ENCODE measurements at regions not wholly inside any gene's neighbourhood (a gene's known extent, or its start where the extent isn't known, plus 50 kb on each side); places are given as distances from the start of the nearest gene placed in this dataset.

DNA sequence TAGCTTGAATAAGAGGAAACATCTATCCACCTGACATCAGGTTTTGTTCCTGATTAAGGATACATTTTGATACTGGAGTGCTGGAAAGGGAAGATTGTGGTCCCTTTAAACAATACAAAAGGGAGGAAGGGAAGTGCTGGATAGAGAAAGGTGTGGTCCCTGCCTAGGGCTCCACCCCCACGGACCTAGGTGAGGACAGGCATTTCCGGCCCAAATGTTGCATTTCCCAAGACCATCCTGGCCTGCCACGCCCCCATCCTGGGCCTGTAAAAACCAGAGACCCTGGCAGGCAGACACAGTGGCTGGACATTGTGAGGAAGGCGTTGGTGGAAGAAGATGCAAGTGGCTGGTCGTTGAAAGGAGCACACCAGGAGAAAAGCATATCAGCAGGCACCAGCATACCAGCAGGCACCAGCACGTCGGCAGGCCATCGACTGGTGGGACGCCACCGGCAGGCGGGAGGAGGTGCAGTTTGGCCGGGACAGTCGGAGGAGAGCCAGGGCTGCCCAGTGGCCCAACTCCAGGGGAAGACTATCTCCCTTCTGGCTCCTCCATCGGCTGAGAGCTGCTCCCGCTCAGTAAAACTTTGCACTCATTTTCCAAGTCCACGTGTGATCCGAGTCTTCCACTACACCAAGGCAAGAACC is 53.2 kb upstream of the AMN1 start:
- Histone ChIP-seq H3K36me3 (ENCODE audit: control insufficient read depth in 2 of 4, insufficient read depth in 4 of 4, low read length in 3 of 4) (no peaks in the 10 kb centered on the region), H3K4me2 (ENCODE audit: insufficient read depth in 1 of 2, low read depth in 2 of 2, low read length in 2 of 2) (no peak overlapping the region), H3K9me3 (ENCODE audit: insufficient read depth in 2 of 2, low read depth in 1 of 2, low read length in 1 of 2) (no peaks in the 10 kb centered on the region), H2AK5ac (ENCODE audit: low read depth, low read length) (no peak overlapping the region), H2BK20ac (ENCODE audit: low read length) (no peak overlapping the region), H3K27ac (ENCODE audit: low read depth, low read length) (no peak overlapping the region), H3K9ac (replicated peaks in 1 of 4; ENCODE audit: extremely low read depth in 1 of 4, low read depth in 3 of 4, low read length in 3 of 4) (no peak overlapping the region), H2BK5ac (ENCODE audit: low read depth, low read length) (peak overlapping the region; percentile 48; the same call in 1 of the 2 replicates), H3K18ac (ENCODE audit: extremely low read depth, low read length) (no peak overlapping the region), H3K23ac (ENCODE audit: insufficient read length) (no peak overlapping the region), H3K4ac (replicated peaks; ENCODE audit: insufficient read length, low read depth, low read length) (no peak overlapping the region), H3K4me3 (ENCODE audit: extremely low read depth in 1 of 4, insufficient read depth in 2 of 4, low read depth in 3 of 4, low read length in 4 of 4) (no peak overlapping the region), H3K79me2 (ENCODE audit: control insufficient read depth in 1 of 2, insufficient read depth in 2 of 2, low read length in 2 of 2) (no peaks in the 10 kb centered on the region), H2BK12ac (ENCODE audit: low read depth, low read length) (peak overlapping the region; percentile 62; the same call in 1 of the 2 replicates), H4K5ac (ENCODE audit: insufficient read length, low read depth, low read length) (no peak overlapping the region), H3K14ac (ENCODE audit: insufficient read length) (no peak overlapping the region), H2AFZ (ENCODE audit: low read length) (no peak overlapping the region), H2BK15ac (ENCODE audit: low read length) (peak overlapping the region; percentile 36; the same call in 1 of the 2 replicates), H3K23me2 (ENCODE audit: low read depth, low read length) (no peaks in the 10 kb centered on the region), H4K91ac (replicated peaks; ENCODE audit: insufficient read length, low read length) (no peak overlapping the region), H4K8ac (ENCODE audit: extremely low read depth, insufficient read depth, low read length) (peak overlapping the region; percentile 68; the same call in 1 of the 2 replicates), H2BK120ac (replicated peaks; ENCODE audit: low read depth, low read length) (no peak overlapping the region), H3K4me1 (replicated peaks in 1 of 4; ENCODE audit: control insufficient read depth in 3 of 4, insufficient read depth in 4 of 4, low read length in 3 of 4) (no peaks in the 10 kb centered on the region; a peak in 1 of 7 replicates), H3K56ac (replicated peaks; ENCODE audit: insufficient read length, low read depth, low read length) (no peak overlapping the region), H3K79me1 (ENCODE audit: low read depth, low read length) (no peaks in the 10 kb centered on the region), H4K20me1 (replicated peaks in 1 of 2; ENCODE audit: control insufficient read depth in 1 of 2, insufficient read depth in 2 of 2, low read length in 2 of 2) (no peaks in the 10 kb centered on the region), H3K27me3 (replicated peaks in 1 of 4; ENCODE audit: control insufficient read depth in 3 of 4, extremely low read depth in 1 of 4, insufficient read depth in 3 of 4, low read length in 3 of 4) (no peaks in the 10 kb centered on the region)
- FAIRE-seq (no peak), DNase-seq (ENCODE audit: low read depth in 1 of 2, low spot score in 2 of 2) (no peak)
- TF ChIP-seq, protein P1, sequence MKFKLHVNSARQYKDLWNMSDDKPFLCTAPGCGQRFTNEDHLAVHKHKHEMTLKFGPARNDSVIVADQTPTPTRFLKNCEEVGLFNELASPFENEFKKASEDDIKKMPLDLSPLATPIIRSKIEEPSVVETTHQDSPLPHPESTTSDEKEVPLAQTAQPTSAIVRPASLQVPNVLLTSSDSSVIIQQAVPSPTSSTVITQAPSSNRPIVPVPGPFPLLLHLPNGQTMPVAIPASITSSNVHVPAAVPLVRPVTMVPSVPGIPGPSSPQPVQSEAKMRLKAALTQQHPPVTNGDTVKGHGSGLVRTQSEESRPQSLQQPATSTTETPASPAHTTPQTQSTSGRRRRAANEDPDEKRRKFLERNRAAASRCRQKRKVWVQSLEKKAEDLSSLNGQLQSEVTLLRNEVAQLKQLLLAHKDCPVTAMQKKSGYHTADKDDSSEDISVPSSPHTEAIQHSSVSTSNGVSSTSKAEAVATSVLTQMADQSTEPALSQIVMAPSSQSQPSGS (IDR thresholded peaks at IDR 0.05; ENCODE audit: low read length): no peak
- TF ChIP-seq POLR2A (IDR thresholded peaks at IDR 0.05; ENCODE audit: control extremely low read depth in 1 of 2, low read depth in 2 of 2, low read length in 2 of 2) (no peak), CHD1 (IDR thresholded peaks at IDR 0.05; ENCODE audit: low read depth, low read length) (no peak), GABPA (IDR thresholded peaks at IDR 0.05; ENCODE audit: borderline replicate concordance, insufficient read depth, low read length) (no peak), CHD2 (IDR thresholded peaks at IDR 0.05; ENCODE audit: low read length) (no peak), KDM1A (IDR thresholded peaks at IDR 0.05; ENCODE audit: borderline replicate concordance, low read length) (no peak)
- ChIA-PET POLR2A (ENCODE audit: partially characterized antibody) (no interaction called here), CTCF (ENCODE audit: partially characterized antibody) (interaction anchor here (0.6 to 1.3 kb wide), 4 partner anchors 8 to 128 kb away, joined by 3 to 5 read pairs (median 3); no protein-coding TSS in a partner anchor)
- 86% methylated on average over 17 of the region's 17 CpGs; no CpG with 5 or more reads in 1 of the 2 experiments for WGBS, 2 experiments (ENCODE audit: extremely low coverage in 1 of 2, insufficient coverage in 1 of 2, insufficient read length in 1 of 2, insufficient replicate concordance in 2 of 2, low coverage in 1 of 2, low lambda C conversion rate in 2 of 2, missing lambda C conversion rate in 1 of 2)

All from H1 (cell line).